ENCODE measurements at regions not wholly inside any gene's neighbourhood (a gene's known extent, or its start where the extent isn't known, plus 50 kb on each side); places are given as distances from the start of the nearest gene placed in this dataset.

- no peak for TF ChIP-seq ZNF462 (CRISPR knock-in tag; IDR thresholded peaks at IDR 0.05)
- no peak for TF ChIP-seq ZNF331 (CRISPR knock-in tag; IDR thresholded peaks at IDR 0.05; ENCODE audit: low read depth)
- TF ChIP-seq CREB1 (CRISPR knock-in tag; IDR thresholded peaks at IDR 0.05; ENCODE audit: low read depth) = no peak
- no peak for TF ChIP-seq EZH2 (IDR thresholded peaks at IDR 0.05; ENCODE audit: low read depth, unreplicated experiment)
- no peak for TF ChIP-seq EZH2phosphoT487 (IDR thresholded peaks at IDR 0.05; ENCODE audit: unreplicated experiment)
- no peak for TF ChIP-seq REST (IDR thresholded peaks at IDR 0.05; ENCODE audit: unreplicated experiment)
- TF ChIP-seq STAT1 (IDR thresholded peaks at IDR 0.05; ENCODE audit: unreplicated experiment) = no peak
- TF ChIP-seq ETS1 (IDR thresholded peaks at IDR 0.05) = no peak
- TF ChIP-seq NANOG (IDR thresholded peaks at IDR 0.05; ENCODE audit: borderline replicate concordance) = no peak
- no peak for TF ChIP-seq JUNB (IDR thresholded peaks at IDR 0.05; ENCODE audit: unreplicated experiment)
- no peak for TF ChIP-seq ZNF114 (CRISPR knock-in tag; IDR thresholded peaks at IDR 0.05)
- TF ChIP-seq CTCF (conservative IDR thresholded peaks at IDR 0.05; ENCODE audit: low read depth in 2 of 2) = no peak
- Mint-ChIP-seq H3K4me3 (no peak overlapping the region), H3K27me3 (ENCODE audit: insufficient read depth, low read depth, poor library complexity) (peaks cover 6% of the 10 kb centered on the region), H3K9me3 (peaks cover 100% of the 10 kb centered on the region; the same call in 2 of the 3 replicates), H3K27ac (no peak overlapping the region), H3K36me3 (ENCODE audit: low read depth) (peaks cover 39% of the 10 kb centered on the region), H3K4me1 (no peaks in the 10 kb centered on the region)
- no peak for ATAC-seq
- no peaks in the 10 kb centered on the region for H3K27me3 ChIP-seq (ENCODE audit: insufficient read depth)
- no peak overlapping the region for H3K27ac ChIP-seq (ENCODE audit: low read depth)
- no peaks in the 10 kb centered on the region for H3K36me3 ChIP-seq (ENCODE audit: insufficient read depth)
- no peaks in the 10 kb centered on the region for H3F3A ChIP-seq (replicated peaks; ENCODE audit: low read depth)
- H3K4me2 ChIP-seq = no peak overlapping the region
- no peak overlapping the region for H2AFZ ChIP-seq
- no peaks in the 10 kb centered on the region for H3K4me1 ChIP-seq (ENCODE audit: insufficient read depth)
- H4K20me1 ChIP-seq (replicated peaks; ENCODE audit: insufficient read depth) = no peaks in the 10 kb centered on the region
- H3K79me2 ChIP-seq (replicated peaks; ENCODE audit: insufficient read depth) = no peaks in the 10 kb centered on the region
- no peaks in the 10 kb centered on the region for H3K9me2 ChIP-seq (ENCODE audit: insufficient read depth)
- no peak for DNase-seq (ENCODE audit: low spot score)
- H3K4me3 ChIP-seq = no peak overlapping the region
Observed at GRCh38 chr7:67620216-67620933, 623.7 kb downstream of the TYW1 start.
